Kidney (tissue), 13 donors: ENCODE measurements at regions not wholly inside any gene's neighbourhood (a gene's known extent, or its start where the extent isn't known, plus 50 kb on each side); places are given as distances from the start of the nearest gene placed in this dataset.
"Not testable (repeated sequence)": the region's sequence is repeated elsewhere in the genome, so short reads cannot be mapped to it uniquely, and the experiment has no call there.

Experiments
- DNase-seq, 5 donors: peaks; one replicate each; pipeline ENCODE4 v3.0.0-alpha.2; 2013 to 2020
- FAIRE-seq: peaks from 2 replicates; lab custom pipeline; 2012; peaks lifted over from hg19 to GRCh38; lab: Jason Lieb, UNC
- H3K27ac ChIP-seq, 2 donors: one replicate each; pipeline ENCODE4 v1.7.0; 2013; ENCODE audit warnings: low read depth in 2 of 2, low read length in 2 of 2, inconsistent platforms in 1 of 2
- H3K27me3 ChIP-seq: one replicate; pipeline ENCODE4 v1.7.1; 2013; ENCODE audit warnings: low read length, inconsistent platforms; ENCODE audit not compliant: control insufficient read depth, insufficient read depth
- H3K36me3 ChIP-seq, 3 donors: one replicate each; pipeline versions ENCODE4 v1.7.0 to v1.7.1; 2013; ENCODE audit warnings: low read length in 3 of 3, control low read depth in 1 of 3, inconsistent platforms in 1 of 3; ENCODE audit not compliant: insufficient read depth in 3 of 3, control insufficient read depth in 2 of 3
- H3K4me1 ChIP-seq, 3 donors: one replicate each; pipeline versions ENCODE4 v1.7.0 to v1.7.1; 2013; ENCODE audit warnings: low read length in 3 of 3, inconsistent platforms in 1 of 3, low read depth in 1 of 3; ENCODE audit not compliant: control insufficient read depth in 2 of 3, insufficient read depth in 2 of 3
- H3K4me3 ChIP-seq, 3 donors: one replicate each; pipeline versions ENCODE4 v1.7.0 to v1.8.1; 2013; ENCODE audit warnings: low read length in 3 of 3, control low read depth in 1 of 3, inconsistent platforms in 1 of 3
- H3K9ac ChIP-seq, 3 donors: one replicate each; pipeline versions ENCODE4 v1.7.0 to v1.7.1; 2013; ENCODE audit warnings: low read length in 3 of 3, control low read depth in 1 of 3, inconsistent platforms in 1 of 3
- H3K9me3 ChIP-seq, 3 donors: one replicate each; pipeline versions ENCODE4 v1.7.0 to v1.7.1; 2013; ENCODE audit warnings: low read length in 3 of 3, control low read depth in 1 of 3, inconsistent platforms in 1 of 3; ENCODE audit not compliant: control insufficient read depth in 2 of 3, insufficient read depth in 1 of 3
- intact Hi-C: fragments of 100-400 bp; cut with DNase I; formaldehyde crosslinking; loops from one replicate; pipeline ENCODE4 v1.11.1; 2022
- TF ChIP-seq, protein P1 (sequence below): IDR thresholded peaks from 3 replicates; pipeline ENCODE4 v1.5.1; 2012; ENCODE audit warnings: mild to moderate bottlenecking, moderate library complexity, borderline replicate concordance; ENCODE audit not compliant: insufficient read depth; ENCODE audit errors: extremely low read depth
- donor health status: control.
- donor health status: control.
- donor health status: control.
- donor health status: control.
- donor health status: control.
- donor health status: DM: yes; HTN: yes; CAD: no.
- donor health status: Normal renal cell carcinoma (clear cell type).

DNA sequence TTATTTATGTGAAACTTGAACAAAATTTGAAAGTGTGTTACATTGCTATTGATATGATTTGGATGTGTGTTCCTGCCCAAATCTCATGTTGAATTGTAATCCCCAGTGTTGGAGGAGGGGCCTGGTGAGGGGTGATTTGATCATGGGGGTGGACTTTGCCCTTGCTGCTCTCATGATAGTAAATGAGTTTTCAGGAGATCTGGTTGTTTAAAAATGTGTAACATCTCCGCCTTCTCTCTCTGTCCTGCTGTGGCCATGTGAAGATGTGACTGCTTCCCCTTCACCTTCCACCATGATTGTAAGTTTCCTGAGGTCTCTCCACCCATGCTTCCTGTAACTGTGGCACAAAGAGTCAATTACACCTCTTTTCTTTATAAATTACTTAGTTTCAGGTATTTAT, 1731.0 kb downstream of the SLITRK5 start:
- Histone ChIP-seq H3K27ac (no peak overlapping the region), H3K9ac (no peak overlapping the region), H3K9me3 (no peaks in the 10 kb centered on the region), H3K4me3 (no peak overlapping the region), H3K4me1 (peaks cover 0 to 6% (median 0%) of the 10 kb centered on the region in 3 donors), H3K27me3 (no peaks in the 10 kb centered on the region), H3K36me3 (no peaks in the 10 kb centered on the region)
- no peak for FAIRE-seq
- intact Hi-C loops, result no loop called here
- TF ChIP-seq, protein P1, sequence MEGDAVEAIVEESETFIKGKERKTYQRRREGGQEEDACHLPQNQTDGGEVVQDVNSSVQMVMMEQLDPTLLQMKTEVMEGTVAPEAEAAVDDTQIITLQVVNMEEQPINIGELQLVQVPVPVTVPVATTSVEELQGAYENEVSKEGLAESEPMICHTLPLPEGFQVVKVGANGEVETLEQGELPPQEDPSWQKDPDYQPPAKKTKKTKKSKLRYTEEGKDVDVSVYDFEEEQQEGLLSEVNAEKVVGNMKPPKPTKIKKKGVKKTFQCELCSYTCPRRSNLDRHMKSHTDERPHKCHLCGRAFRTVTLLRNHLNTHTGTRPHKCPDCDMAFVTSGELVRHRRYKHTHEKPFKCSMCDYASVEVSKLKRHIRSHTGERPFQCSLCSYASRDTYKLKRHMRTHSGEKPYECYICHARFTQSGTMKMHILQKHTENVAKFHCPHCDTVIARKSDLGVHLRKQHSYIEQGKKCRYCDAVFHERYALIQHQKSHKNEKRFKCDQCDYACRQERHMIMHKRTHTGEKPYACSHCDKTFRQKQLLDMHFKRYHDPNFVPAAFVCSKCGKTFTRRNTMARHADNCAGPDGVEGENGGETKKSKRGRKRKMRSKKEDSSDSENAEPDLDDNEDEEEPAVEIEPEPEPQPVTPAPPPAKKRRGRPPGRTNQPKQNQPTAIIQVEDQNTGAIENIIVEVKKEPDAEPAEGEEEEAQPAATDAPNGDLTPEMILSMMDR, result no peak
- DNase-seq, result no peak

DNA sequence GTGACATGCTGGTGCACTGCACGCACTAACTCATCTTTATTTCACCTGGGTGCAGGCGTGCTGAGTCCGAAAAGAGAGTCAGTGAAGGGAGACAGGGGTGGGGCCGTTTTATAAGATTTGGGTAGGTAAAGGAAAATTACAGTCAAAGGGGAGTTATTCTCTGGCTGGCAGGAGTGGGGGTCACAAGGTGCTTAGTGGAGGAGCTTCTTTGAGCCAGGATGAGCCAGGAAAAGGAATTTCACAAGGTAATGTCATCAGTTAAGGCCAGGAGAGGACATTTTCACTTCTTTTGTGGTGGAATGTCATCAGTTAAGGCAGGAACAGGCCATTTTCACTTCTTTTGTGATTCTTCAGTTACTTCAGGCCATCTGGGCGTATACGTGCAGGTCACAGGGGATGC, 1734.9 kb downstream of the SLITRK5 start:
- H3K9me3 ChIP-seq, FAIRE-seq, H3K4me3 ChIP-seq, H3K4me1 ChIP-seq, intact Hi-C loops, H3K9ac ChIP-seq, H3K27me3 ChIP-seq, H3K36me3 ChIP-seq, H3K27ac ChIP-seq, DNase-seq: not testable (repeated sequence)

DNA sequence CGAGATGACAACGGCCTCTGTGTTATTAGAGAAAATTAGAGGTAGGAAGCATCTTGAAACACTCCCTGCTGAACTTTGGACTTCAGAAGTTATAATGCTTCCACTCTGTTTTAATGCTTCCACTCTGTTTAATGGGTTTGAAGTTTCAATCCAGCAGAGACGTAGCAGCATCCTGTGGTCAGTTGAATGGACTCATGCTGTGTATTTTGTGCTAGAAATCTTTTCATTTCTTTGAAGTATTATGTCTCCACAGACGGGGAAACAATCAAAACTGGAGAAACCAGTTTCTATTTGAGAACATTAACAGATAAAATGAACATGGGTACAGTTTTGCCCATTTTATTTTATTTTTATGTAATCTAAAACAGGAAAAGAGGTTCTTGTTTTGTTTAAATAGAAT, 1736.2 kb downstream of the SLITRK5 start:
- Histone ChIP-seq H3K9ac (no peak overlapping the region), H3K27ac (no peak overlapping the region), H3K36me3 (no peaks in the 10 kb centered on the region), H3K9me3 (no peaks in the 10 kb centered on the region), H3K4me3 (no peak overlapping the region), H3K27me3 (no peaks in the 10 kb centered on the region), H3K4me1 (no peaks in the 10 kb centered on the region)
- no peak for DNase-seq
- intact Hi-C loops, result no loop called here
- FAIRE-seq, result no peak
- TF ChIP-seq, protein P1, result no peak

DNA sequence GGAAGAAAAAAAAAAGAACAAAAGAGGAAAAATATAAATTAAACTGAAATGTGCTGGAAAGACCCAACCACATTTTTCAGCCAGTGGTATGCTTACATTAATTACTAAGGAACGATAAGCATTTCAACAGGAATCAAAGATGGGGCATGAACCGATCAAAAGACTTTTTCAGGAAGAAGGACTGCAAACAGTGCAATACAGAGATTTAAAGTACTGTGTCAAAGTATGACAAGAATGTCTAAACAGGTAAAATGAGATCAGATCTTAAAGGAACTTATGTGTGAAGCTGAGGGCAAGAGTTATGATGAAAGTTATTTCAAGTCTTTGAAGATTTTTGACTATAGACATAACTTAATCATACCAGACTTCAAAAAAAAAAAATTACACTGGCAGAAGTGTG, 1761.8 kb downstream of the SLITRK5 start:
- Histone ChIP-seq H3K4me1 (no peaks in the 10 kb centered on the region), H3K9ac (no peak overlapping the region), H3K9me3 (no peaks in the 10 kb centered on the region), H3K27me3 (no peaks in the 10 kb centered on the region), H3K27ac (no peak overlapping the region), H3K4me3 (no peak overlapping the region), H3K36me3 (no peaks in the 10 kb centered on the region)
- TF ChIP-seq, protein P1, result no peak
- no peak for FAIRE-seq
- no peak for DNase-seq
- intact Hi-C loops, result no loop called here

DNA sequence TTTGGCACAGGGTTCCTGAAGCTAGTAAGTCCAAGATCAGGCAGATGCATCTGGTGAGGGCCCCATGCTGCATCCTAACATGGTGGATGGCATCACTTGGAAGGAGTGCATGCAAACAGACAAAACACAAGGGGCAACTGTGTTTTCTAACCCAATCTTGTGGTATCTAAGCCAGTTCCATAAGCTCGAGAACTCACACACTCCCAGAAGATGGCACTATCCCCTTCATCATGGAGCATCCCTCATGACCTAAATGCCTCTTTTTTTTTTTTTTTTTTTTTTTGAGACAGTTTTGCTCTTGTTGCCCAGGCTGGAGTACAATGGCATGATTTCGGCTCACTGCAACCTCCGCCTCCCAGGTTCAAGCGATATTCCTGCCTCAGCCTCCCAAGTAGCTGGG, 1763.5 kb downstream of the SLITRK5 start:
- H3K4me1 ChIP-seq, H3K27ac ChIP-seq, FAIRE-seq, DNase-seq, H3K4me3 ChIP-seq, intact Hi-C loops, H3K36me3 ChIP-seq, H3K9me3 ChIP-seq, H3K9ac ChIP-seq, H3K27me3 ChIP-seq: not testable (repeated sequence)
